Breast epithelium (tissue), 3 donors: ENCODE measurements at regions not wholly inside any gene's neighbourhood (a gene's known extent, or its start where the extent isn't known, plus 50 kb on each side); places are given as distances from the start of the nearest gene placed in this dataset.

Source experiments
- POLR2A ChIP-seq: fragments of 450-650 bp; IDR thresholded peaks from one replicate; pipeline ENCODE4 v1.6.1; 2016; ENCODE audit warnings: antibody characterized with exemption, mild to moderate bottlenecking, moderate library complexity
- POLR2AphosphoS5 ChIP-seq, 3 donors: sonication (generic); formaldehyde crosslinking; IDR thresholded peaks; one replicate each; pipeline ENCODE4 v1.6.1; 2017; ENCODE audit warnings: antibody characterized with exemption in 3 of 3
- TF ChIP-seq, protein P1 (sequence below), 3 donors: fragments of 450-650 bp; IDR thresholded peaks; one replicate each; pipeline ENCODE4 v1.5.1; 2016 to 2017; ENCODE audit warnings: antibody characterized with exemption in 3 of 3, mild to moderate bottlenecking in 3 of 3, moderate library complexity in 3 of 3

- TF ChIP-seq, protein P1, sequence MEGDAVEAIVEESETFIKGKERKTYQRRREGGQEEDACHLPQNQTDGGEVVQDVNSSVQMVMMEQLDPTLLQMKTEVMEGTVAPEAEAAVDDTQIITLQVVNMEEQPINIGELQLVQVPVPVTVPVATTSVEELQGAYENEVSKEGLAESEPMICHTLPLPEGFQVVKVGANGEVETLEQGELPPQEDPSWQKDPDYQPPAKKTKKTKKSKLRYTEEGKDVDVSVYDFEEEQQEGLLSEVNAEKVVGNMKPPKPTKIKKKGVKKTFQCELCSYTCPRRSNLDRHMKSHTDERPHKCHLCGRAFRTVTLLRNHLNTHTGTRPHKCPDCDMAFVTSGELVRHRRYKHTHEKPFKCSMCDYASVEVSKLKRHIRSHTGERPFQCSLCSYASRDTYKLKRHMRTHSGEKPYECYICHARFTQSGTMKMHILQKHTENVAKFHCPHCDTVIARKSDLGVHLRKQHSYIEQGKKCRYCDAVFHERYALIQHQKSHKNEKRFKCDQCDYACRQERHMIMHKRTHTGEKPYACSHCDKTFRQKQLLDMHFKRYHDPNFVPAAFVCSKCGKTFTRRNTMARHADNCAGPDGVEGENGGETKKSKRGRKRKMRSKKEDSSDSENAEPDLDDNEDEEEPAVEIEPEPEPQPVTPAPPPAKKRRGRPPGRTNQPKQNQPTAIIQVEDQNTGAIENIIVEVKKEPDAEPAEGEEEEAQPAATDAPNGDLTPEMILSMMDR (IDR thresholded peaks at IDR 0.05), result no peak
- no peak for TF ChIP-seq POLR2AphosphoS5 (IDR thresholded peaks at IDR 0.05)
- TF ChIP-seq POLR2A, result no peak
Measured at GRCh38 chr5:67318746-67319145, 122.1 kb upstream of the CD180 start.
